ENCODE measurements at regions not wholly inside any gene's neighbourhood (a gene's known extent, or its start where the extent isn't known, plus 50 kb on each side); places are given as distances from the start of the nearest gene placed in this dataset.

DNA sequence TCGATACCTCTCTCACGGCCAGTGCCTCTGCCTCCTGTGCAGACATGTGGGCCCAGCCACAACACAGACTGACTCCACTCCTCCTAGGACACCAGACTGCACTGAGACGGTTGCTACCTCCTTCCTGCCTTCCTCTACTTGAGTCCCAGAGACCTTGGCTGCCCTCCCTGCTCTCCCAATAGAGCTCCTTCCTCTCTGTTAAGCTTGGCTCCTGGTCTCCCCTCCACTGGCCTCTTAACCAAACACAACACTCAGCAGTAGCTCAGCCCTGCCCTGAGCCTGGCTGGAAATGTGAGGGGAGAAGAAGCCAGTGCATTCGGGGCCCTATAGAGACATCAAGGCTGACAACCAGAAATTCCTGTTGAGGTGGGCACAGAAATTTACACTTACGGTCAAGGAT is 102.0 kb downstream of the HTR5A start:
- H3K4me2 ChIP-seq = no peak overlapping the region
- no peaks in the 10 kb centered on the region for H4K20me1 ChIP-seq (ENCODE audit: insufficient read depth, poor library complexity, severe bottlenecking)
- no peaks in the 10 kb centered on the region for H3K27me3 ChIP-seq
- H3K79me2 ChIP-seq = no peaks in the 10 kb centered on the region
- no peaks in the 10 kb centered on the region for H3K4me1 ChIP-seq (ENCODE audit: insufficient read depth)
- no peaks in the 10 kb centered on the region for H3K9me3 ChIP-seq (ENCODE audit: low read depth)
- no peaks in the 10 kb centered on the region for H3K9me2 ChIP-seq (replicated peaks; ENCODE audit: insufficient read depth)
- no peak overlapping the region for H2AFZ ChIP-seq
- TF ChIP-seq EZH2 (IDR thresholded peaks at IDR 0.05; ENCODE audit: borderline replicate concordance) (no peak), EZH2phosphoT487 (IDR thresholded peaks at IDR 0.05; ENCODE audit: low read depth, severe bottlenecking, unreplicated experiment) (no peak)
- TF ChIP-seq, protein P1, sequence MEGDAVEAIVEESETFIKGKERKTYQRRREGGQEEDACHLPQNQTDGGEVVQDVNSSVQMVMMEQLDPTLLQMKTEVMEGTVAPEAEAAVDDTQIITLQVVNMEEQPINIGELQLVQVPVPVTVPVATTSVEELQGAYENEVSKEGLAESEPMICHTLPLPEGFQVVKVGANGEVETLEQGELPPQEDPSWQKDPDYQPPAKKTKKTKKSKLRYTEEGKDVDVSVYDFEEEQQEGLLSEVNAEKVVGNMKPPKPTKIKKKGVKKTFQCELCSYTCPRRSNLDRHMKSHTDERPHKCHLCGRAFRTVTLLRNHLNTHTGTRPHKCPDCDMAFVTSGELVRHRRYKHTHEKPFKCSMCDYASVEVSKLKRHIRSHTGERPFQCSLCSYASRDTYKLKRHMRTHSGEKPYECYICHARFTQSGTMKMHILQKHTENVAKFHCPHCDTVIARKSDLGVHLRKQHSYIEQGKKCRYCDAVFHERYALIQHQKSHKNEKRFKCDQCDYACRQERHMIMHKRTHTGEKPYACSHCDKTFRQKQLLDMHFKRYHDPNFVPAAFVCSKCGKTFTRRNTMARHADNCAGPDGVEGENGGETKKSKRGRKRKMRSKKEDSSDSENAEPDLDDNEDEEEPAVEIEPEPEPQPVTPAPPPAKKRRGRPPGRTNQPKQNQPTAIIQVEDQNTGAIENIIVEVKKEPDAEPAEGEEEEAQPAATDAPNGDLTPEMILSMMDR (IDR thresholded peaks at IDR 0.05; ENCODE audit: poor library complexity) = no peak
- H3K27ac ChIP-seq = no peak overlapping the region
- WGBS (ENCODE audit: low lambda C conversion rate, missing lambda C conversion rate) = 79% methylated on average over 5 of the region's 5 CpGs
- no peak for DNase-seq (ENCODE audit: low spot score)
- no peaks in the 10 kb centered on the region for H3K36me3 ChIP-seq (replicated peaks; ENCODE audit: insufficient read depth, low read depth)
- H3K4me3 ChIP-seq = no peak overlapping the region

DNA sequence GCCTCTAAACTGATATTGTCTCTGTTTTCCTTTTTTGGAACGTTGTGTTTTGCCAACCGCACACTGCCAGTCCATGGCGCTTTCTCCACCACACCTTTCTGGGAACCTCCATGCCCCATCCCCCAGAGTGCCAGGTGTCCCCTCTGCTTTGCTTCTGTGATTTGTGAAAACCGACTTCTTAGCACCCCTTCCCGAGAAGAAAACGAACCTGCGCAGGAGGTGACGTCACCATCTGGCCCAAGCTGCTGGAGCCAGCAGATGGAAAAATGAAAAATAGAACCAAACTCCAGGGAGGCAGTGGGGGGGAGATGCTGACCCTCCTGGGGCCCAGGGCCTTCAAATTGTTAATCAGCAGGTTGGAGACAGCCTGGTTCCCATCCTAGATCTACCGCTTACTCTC is 103.8 kb downstream of the HTR5A start:
- Histone ChIP-seq H3K27me3 (no peaks in the 10 kb centered on the region), H2AFZ (no peak overlapping the region), H3K27ac (no peak overlapping the region), H3K4me3 (no peak overlapping the region), H3K79me2 (no peaks in the 10 kb centered on the region), H3K36me3 (replicated peaks; ENCODE audit: insufficient read depth, low read depth) (no peaks in the 10 kb centered on the region), H4K20me1 (ENCODE audit: insufficient read depth, poor library complexity, severe bottlenecking) (no peaks in the 10 kb centered on the region), H3K4me1 (ENCODE audit: insufficient read depth) (no peaks in the 10 kb centered on the region), H3K9me2 (replicated peaks; ENCODE audit: insufficient read depth) (no peaks in the 10 kb centered on the region), H3K4me2 (no peak overlapping the region), H3K9me3 (ENCODE audit: low read depth) (no peaks in the 10 kb centered on the region)
- no peak for DNase-seq (ENCODE audit: low spot score)
- 83% methylated on average over 9 of the region's 9 CpGs for WGBS (ENCODE audit: low lambda C conversion rate, missing lambda C conversion rate)
- TF ChIP-seq, protein P1 (IDR thresholded peaks at IDR 0.05; ENCODE audit: poor library complexity) = no peak
- TF ChIP-seq EZH2 (IDR thresholded peaks at IDR 0.05; ENCODE audit: borderline replicate concordance) (no peak), EZH2phosphoT487 (IDR thresholded peaks at IDR 0.05; ENCODE audit: low read depth, severe bottlenecking, unreplicated experiment) (no peak)

DNA sequence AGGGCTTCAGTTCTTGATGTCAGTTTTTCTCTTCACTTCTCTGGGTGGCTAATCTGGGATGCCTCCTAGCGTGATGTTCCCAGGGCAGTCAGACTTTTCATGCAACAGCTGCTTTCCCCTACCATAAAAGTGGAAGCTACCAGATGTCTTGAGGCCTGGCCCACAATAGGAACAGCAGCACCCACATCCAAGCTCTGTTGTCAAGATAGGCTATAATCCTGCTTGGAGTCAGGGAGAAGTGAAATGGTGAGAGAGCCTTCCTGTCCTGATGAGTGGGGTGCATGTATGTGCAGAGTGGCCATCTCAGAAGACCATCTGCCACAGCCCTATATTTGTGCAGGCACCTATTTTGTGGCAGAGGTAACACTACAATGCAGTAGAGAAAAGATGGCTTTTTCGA is 108.0 kb downstream of the HTR5A start:
- Histone ChIP-seq H3K4me2 (no peak overlapping the region), H3K27ac (no peak overlapping the region), H3K4me3 (no peak overlapping the region), H3K79me2 (no peaks in the 10 kb centered on the region), H3K27me3 (no peaks in the 10 kb centered on the region), H2AFZ (no peak overlapping the region), H4K20me1 (ENCODE audit: insufficient read depth, poor library complexity, severe bottlenecking) (no peaks in the 10 kb centered on the region), H3K9me2 (replicated peaks; ENCODE audit: insufficient read depth) (no peaks in the 10 kb centered on the region), H3K4me1 (ENCODE audit: insufficient read depth) (no peaks in the 10 kb centered on the region), H3K36me3 (replicated peaks; ENCODE audit: insufficient read depth, low read depth) (no peaks in the 10 kb centered on the region), H3K9me3 (ENCODE audit: low read depth) (no peaks in the 10 kb centered on the region)
- WGBS (ENCODE audit: low lambda C conversion rate, missing lambda C conversion rate) = 90% methylated on average over 2 of the region's 2 CpGs
- TF ChIP-seq EZH2phosphoT487 (IDR thresholded peaks at IDR 0.05; ENCODE audit: low read depth, severe bottlenecking, unreplicated experiment) = no peak
- TF ChIP-seq, protein P1 (IDR thresholded peaks at IDR 0.05; ENCODE audit: poor library complexity) = no peak
- TF ChIP-seq EZH2 (IDR thresholded peaks at IDR 0.05; ENCODE audit: borderline replicate concordance) = no peak
- DNase-seq (ENCODE audit: low spot score) = no peak

DNA sequence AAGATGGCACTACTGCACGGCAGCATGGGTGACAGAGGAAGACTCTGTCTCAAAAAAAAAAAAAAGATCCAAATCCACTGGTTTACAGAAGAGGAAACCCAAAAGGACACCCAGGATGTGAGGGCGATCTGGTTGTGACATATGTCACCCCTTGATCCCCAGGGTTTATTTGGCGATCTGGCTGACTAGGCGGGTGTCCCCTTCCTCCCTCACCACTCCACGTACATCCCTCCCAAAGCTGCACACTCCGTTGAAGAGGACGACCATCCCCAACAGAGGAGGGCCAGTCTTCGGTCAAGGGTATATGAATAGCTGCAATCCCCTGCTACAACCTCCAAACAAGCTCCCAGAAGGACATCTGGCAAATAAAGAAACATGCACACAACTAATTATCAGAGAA is 111.6 kb downstream of the HTR5A start:
- Histone ChIP-seq H3K9me3 (ENCODE audit: low read depth) (no peaks in the 10 kb centered on the region), H3K4me1 (ENCODE audit: insufficient read depth) (no peaks in the 10 kb centered on the region), H2AFZ (no peak overlapping the region), H3K4me2 (no peak overlapping the region), H3K79me2 (no peaks in the 10 kb centered on the region), H3K27me3 (no peaks in the 10 kb centered on the region), H4K20me1 (ENCODE audit: insufficient read depth, poor library complexity, severe bottlenecking) (no peaks in the 10 kb centered on the region), H3K27ac (no peak overlapping the region), H3K36me3 (replicated peaks; ENCODE audit: insufficient read depth, low read depth) (no peaks in the 10 kb centered on the region), H3K9me2 (replicated peaks; ENCODE audit: insufficient read depth) (no peaks in the 10 kb centered on the region), H3K4me3 (no peak overlapping the region)
- DNase-seq (ENCODE audit: low spot score) = no peak
- WGBS (ENCODE audit: low lambda C conversion rate, missing lambda C conversion rate) = 90% methylated on average over 8 of the region's 8 CpGs
- TF ChIP-seq EZH2 (IDR thresholded peaks at IDR 0.05; ENCODE audit: borderline replicate concordance) (no peak), EZH2phosphoT487 (IDR thresholded peaks at IDR 0.05; ENCODE audit: low read depth, severe bottlenecking, unreplicated experiment) (no peak)
- TF ChIP-seq, protein P1 (IDR thresholded peaks at IDR 0.05; ENCODE audit: poor library complexity) = no peak

Data from hepatocyte (in vitro differentiated cells).